SK-N-SH (cell line): ENCODE measurements at regions not wholly inside any gene's neighbourhood (a gene's known extent, or its start where the extent isn't known, plus 50 kb on each side); places are given as distances from the start of the nearest gene placed in this dataset.

Experiments used
- CTCF ChIA-PET: fragments of 300-600, 350-600 bp; formaldehyde crosslinking; extraction: SDS; loops from one replicate; lab custom pipeline; 2021; lab: Yijun Ruan, JAX
- POLR2A ChIA-PET: fragments of 350-600 bp; sonication (Branson Sonifier 250); formaldehyde crosslinking; extraction: SDS; loops from one replicate; lab custom pipeline; 2020; ENCODE audit warnings: antibody characterized with exemption, inconsistent platforms; lab: Yijun Ruan, JAX
- DNase-seq: peaks from one replicate; pipeline ENCODE4 v3.0.0; 2012
- H2AFZ ChIP-seq: fragments of 200-600 bp; sonication (generic); 2 replicates; pipeline ENCODE4 v1.8.1; 2016; ENCODE audit warnings: antibody characterized with exemption, mild to moderate bottlenecking, low read depth
- H3F3A ChIP-seq: fragments of 200-600 bp; sonication (generic); replicated peaks from 2 replicates; pipeline ENCODE3; 2016; ENCODE audit warnings: antibody characterized with exemption, mild to moderate bottlenecking; ENCODE audit not compliant: insufficient read depth
- H3K27ac ChIP-seq, 2 experiments: fragments of 200-500 bp in 1 of 2; fragments of 200-600 bp in 1 of 2; sonication (Bioruptor generic) in 1 of 2; sonication (generic), shearing (Covaris generic) in 1 of 2; 2 replicates each; pipeline versions ENCODE4 v1.5.1 to v1.6.1; 2014 to 2016; ENCODE audit warnings: low read depth in 2 of 2, inconsistent platforms in 1 of 2, low read length in 1 of 2, mild to moderate bottlenecking in 1 of 2, mixed read lengths in 1 of 2
- H3K27me3 ChIP-seq: fragments of 200-600 bp; sonication (generic), shearing (Covaris generic); 2 replicates; pipeline ENCODE4 v1.6.1; 2016; ENCODE audit warnings: mixed run types; ENCODE audit not compliant: insufficient read depth
- H3K36me3 ChIP-seq, 2 experiments: fragments of 200-500 bp in 1 of 2; fragments of 200-600 bp in 1 of 2; sonication (Bioruptor generic) in 1 of 2; sonication (generic) in 1 of 2; replicated peaks in 1 of 2; 2 replicates each; pipeline versions ENCODE3 to v1.5.1; 2014 to 2016; ENCODE audit warnings: low read length in 1 of 2, mild to moderate bottlenecking in 1 of 2; ENCODE audit not compliant: insufficient read depth in 2 of 2, control insufficient read depth in 1 of 2
- H3K4me1 ChIP-seq, 2 experiments: fragments of 200-500 bp in 1 of 2; fragments of 200-600 bp in 1 of 2; sonication (Bioruptor generic) in 1 of 2; sonication (generic), shearing (Covaris generic) in 1 of 2; 2 replicates each; pipeline versions ENCODE4 v1.5.1 to v1.6.1; 2014 to 2016; ENCODE audit warnings: low read depth in 1 of 2, low read length in 1 of 2, mixed run types in 1 of 2; ENCODE audit not compliant: insufficient read depth in 2 of 2, control insufficient read depth in 1 of 2
- H3K4me2 ChIP-seq: fragments of 200-600 bp; sonication (generic), shearing (Covaris generic); 2 replicates; pipeline ENCODE4 v1.6.1; 2017; ENCODE audit warnings: mixed run types
- H3K4me3 ChIP-seq, 2 experiments: fragments of 200-500 bp in 1 of 2; fragments of 200-600 bp in 1 of 2; sonication (Bioruptor generic) in 1 of 2; sonication (generic), shearing (Covaris generic) in 1 of 2; 2 replicates each; pipeline versions ENCODE4 v1.5.1 to v1.8.1; 2014 to 2016; ENCODE audit warnings: low read depth in 2 of 2, inconsistent platforms in 1 of 2, low read length in 1 of 2, mild to moderate bottlenecking in 1 of 2, mixed read lengths in 1 of 2, moderate library complexity in 1 of 2
- H3K79me2 ChIP-seq: fragments of 200-600 bp; sonication (generic); 2 replicates; pipeline ENCODE4 v1.8.1; 2017; ENCODE audit warnings: mild to moderate bottlenecking; ENCODE audit not compliant: insufficient read depth
- H3K9ac ChIP-seq: fragments of 200-600 bp; sonication (generic); 2 replicates; pipeline ENCODE4 v1.6.1; 2017; ENCODE audit warnings: mixed run types
- H3K9me2 ChIP-seq: fragments of 200-600 bp; sonication (generic); 2 replicates; pipeline ENCODE4 v1.6.1; 2017; ENCODE audit warnings: mixed run types
- H3K9me3 ChIP-seq: fragments of 200-600 bp; sonication (generic); 2 replicates; pipeline ENCODE4 v1.6.1; 2017; ENCODE audit warnings: mixed run types, mild to moderate bottlenecking, moderate library complexity
- H4K20me1 ChIP-seq: fragments of 200-600 bp; sonication (generic); 2 replicates; pipeline ENCODE4 v1.6.1; 2017; ENCODE audit warnings: mild to moderate bottlenecking, mixed run types; ENCODE audit not compliant: insufficient read depth
- EZH2phosphoT487 ChIP-seq: fragments of 200-600 bp; sonication (generic); IDR thresholded peaks from 2 replicates; pipeline ENCODE4 v1.6.1; 2017; ENCODE audit warnings: low read depth, mixed run types, mild to moderate bottlenecking, antibody characterized with exemption, moderate library complexity, borderline replicate concordance
- FOXM1 ChIP-seq: IDR thresholded peaks from 2 replicates; pipeline ENCODE4 v1.4.0; 2012; ENCODE audit warnings: low read depth, mild to moderate bottlenecking
- GABPA ChIP-seq: IDR thresholded peaks from 2 replicates; pipeline ENCODE4 v1.4.0; 2012; ENCODE audit warnings: low read depth, mild to moderate bottlenecking
- MXI1 ChIP-seq: IDR thresholded peaks from 2 replicates; pipeline ENCODE4 v1.6.1; 2012; ENCODE audit warnings: mild to moderate bottlenecking, low read depth, low read length, improper control_type of control experiment
- NFIC ChIP-seq: IDR thresholded peaks from 2 replicates; pipeline ENCODE4 v1.4.0; 2012; ENCODE audit warnings: borderline replicate concordance
- RAD21 ChIP-seq: IDR thresholded peaks from 2 replicates; pipeline ENCODE4 v1.6.1; 2012; ENCODE audit warnings: mild to moderate bottlenecking, low read length
- RCOR1 ChIP-seq: fragments of 150-350 bp; IDR thresholded peaks from 2 replicates; pipeline ENCODE4 v1.6.1; 2017; ENCODE audit warnings: antibody characterized with exemption, low read length
- RFX5 ChIP-seq: IDR thresholded peaks from 2 replicates; pipeline ENCODE4 v1.6.1; 2012; ENCODE audit warnings: mild to moderate bottlenecking, improper control_type of control experiment, low read length
- TEAD4 ChIP-seq: IDR thresholded peaks from 2 replicates; pipeline ENCODE4 v1.4.0; 2012; ENCODE audit warnings: mild to moderate bottlenecking, borderline replicate concordance; ENCODE audit not compliant: insufficient read depth
- ZBTB33 ChIP-seq: IDR thresholded peaks from 2 replicates; pipeline ENCODE4 v1.4.0; 2012; ENCODE audit warnings: low read depth, borderline replicate concordance
- WGBS: methylation state at CpG from one replicate; pipeline ENCODE4 v1.1.6; 2017; ENCODE audit warnings: low lambda C conversion rate; 5-methylcytosine and 5-hydroxymethylcytosine counted together
- TF ChIP-seq, protein P1 (sequence below): IDR thresholded peaks from 2 replicates; pipeline ENCODE4 v1.4.0; 2012; ENCODE audit warnings: low read depth
- TF ChIP-seq, protein P2 (sequence below): fragments of 150-350 bp; IDR thresholded peaks from 2 replicates; pipeline ENCODE4 v1.6.1; 2017; ENCODE audit warnings: antibody characterized with exemption, low read length, low read depth, borderline replicate concordance

DNA sequence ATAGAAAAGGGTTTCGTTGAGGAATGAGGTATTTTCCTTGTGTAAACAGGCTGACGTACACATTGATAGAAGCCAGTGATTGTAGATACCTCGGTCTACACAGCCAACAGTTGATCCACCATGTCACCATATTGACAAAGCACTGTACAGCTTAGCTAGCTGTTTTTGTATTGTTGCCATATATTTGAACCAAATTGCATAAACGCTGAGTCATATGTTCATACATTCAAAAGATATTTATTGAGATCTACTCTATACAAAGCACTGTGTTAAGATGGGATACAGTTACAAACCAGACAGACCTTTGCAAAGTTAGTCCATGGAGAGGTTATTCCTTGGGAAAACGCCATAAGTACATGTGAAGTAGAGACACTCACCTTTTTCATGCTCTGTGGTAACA lies 132.4 kb upstream of the ATP1B1 start:
- H3K27me3 ChIP-seq: no peaks in the 10 kb centered on the region
- no peak overlapping the region for H3K9ac ChIP-seq
- H2AFZ ChIP-seq: no peak overlapping the region
- H3K27ac ChIP-seq: no peak overlapping the region
- ChIA-PET CTCF (interaction anchor here (0.9 to 1.2 kb wide), 2 partner anchors 38 to 370 kb away, joined by 3 to 4 read pairs; no protein-coding TSS in a partner anchor), POLR2A (no interaction called here)
- no peaks in the 10 kb centered on the region for H3K79me2 ChIP-seq
- H3K4me1 ChIP-seq: peaks cover 0 to 5% of the 10 kb centered on the region in 2 experiments; a peak in 1 of 4 replicates
- DNase-seq: no peak
- no peaks in the 10 kb centered on the region for H4K20me1 ChIP-seq
- no peak overlapping the region for H3K4me3 ChIP-seq
- no peaks in the 10 kb centered on the region for H3K36me3 ChIP-seq
- 76% methylated on average over 5 of the region's 5 CpGs for WGBS
- no peaks in the 10 kb centered on the region for H3F3A ChIP-seq
- no peaks in the 10 kb centered on the region for H3K9me3 ChIP-seq
- H3K9me2 ChIP-seq: no peaks in the 10 kb centered on the region
- TF ChIP-seq, protein P1, sequence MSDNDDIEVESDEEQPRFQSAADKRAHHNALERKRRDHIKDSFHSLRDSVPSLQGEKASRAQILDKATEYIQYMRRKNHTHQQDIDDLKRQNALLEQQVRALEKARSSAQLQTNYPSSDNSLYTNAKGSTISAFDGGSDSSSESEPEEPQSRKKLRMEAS: no peak
- TF ChIP-seq NFIC (no peak), EZH2phosphoT487 (no peak), FOXM1 (no peak), RFX5 (no peak)
- H3K4me2 ChIP-seq: no peak overlapping the region

GRCh38 chr1:168974611-168975010 lies 131.9 kb upstream of the ATP1B1 start:
- Histone ChIP-seq H3K79me2 (no peaks in the 10 kb centered on the region), H3K9me2 (no peaks in the 10 kb centered on the region), H3K27ac (no peak overlapping the region)
- POLR2A ChIA-PET: no interaction called here
- CTCF ChIA-PET: no interaction called here
- TF ChIP-seq, protein P2, sequence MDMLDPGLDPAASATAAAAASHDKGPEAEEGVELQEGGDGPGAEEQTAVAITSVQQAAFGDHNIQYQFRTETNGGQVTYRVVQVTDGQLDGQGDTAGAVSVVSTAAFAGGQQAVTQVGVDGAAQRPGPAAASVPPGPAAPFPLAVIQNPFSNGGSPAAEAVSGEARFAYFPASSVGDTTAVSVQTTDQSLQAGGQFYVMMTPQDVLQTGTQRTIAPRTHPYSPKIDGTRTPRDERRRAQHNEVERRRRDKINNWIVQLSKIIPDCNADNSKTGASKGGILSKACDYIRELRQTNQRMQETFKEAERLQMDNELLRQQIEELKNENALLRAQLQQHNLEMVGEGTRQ: no peak
- TF ChIP-seq ZBTB33 (no peak), RAD21 (no peak), GABPA (no peak), RCOR1 (no peak), TEAD4 (no peak), FOXM1 (no peak), MXI1 (no peak)
- TF ChIP-seq, protein P1: no peak
- TF ChIP-seq, all 33 proteins: peak for 0
- Histone ChIP-seq H3K4me1 (peaks cover 0 to 5% of the 10 kb centered on the region in 2 experiments; a peak in 1 of 4 replicates), H3K4me3 (no peak overlapping the region), H3K4me2 (no peak overlapping the region), H3F3A (no peaks in the 10 kb centered on the region), H3K36me3 (no peaks in the 10 kb centered on the region), H2AFZ (no peak overlapping the region), H3K27me3 (no peaks in the 10 kb centered on the region), H4K20me1 (no peaks in the 10 kb centered on the region), H3K9ac (no peak overlapping the region), H3K9me3 (no peaks in the 10 kb centered on the region)
- DNase-seq: no peak
